DOHH2 (cell line): ENCODE measurements at regions not wholly inside any gene's neighbourhood (a gene's known extent, or its start where the extent isn't known, plus 50 kb on each side); places are given as distances from the start of the nearest gene placed in this dataset.
A peak's percentile ranks its signal among the peaks of the same experiment; 100 is the strongest.
"Not testable (repeated sequence)": the region's sequence is repeated elsewhere in the genome, so short reads cannot be mapped to it uniquely, and the experiment has no call there.

ENCODE experiments used
- CTCF ChIP-seq: fragments of 200-600 bp; sonication (generic); IDR thresholded peaks from one replicate; pipeline ENCODE4 v1.5.1; 2014; ENCODE audit warnings: antibody characterized with exemption, mild to moderate bottlenecking, low read depth, low read length; ENCODE audit not compliant: poor library complexity, severe bottlenecking
- EZH2phosphoT487 ChIP-seq: fragments of 200-600 bp; sonication (generic); IDR thresholded peaks from 2 replicates; pipeline ENCODE4 v1.6.1; 2017; ENCODE audit warnings: borderline replicate concordance, mild to moderate bottlenecking, antibody characterized with exemption, low read length, moderate library complexity, mixed read lengths

- peak; percentile 49 for TF ChIP-seq CTCF
- TF ChIP-seq EZH2phosphoT487, result not testable (repeated sequence)
Observed at GRCh38 chr12:131623404-131624368, 87.2 kb upstream of the SFSWAP start.
